Keratinocyte (primary cell): ENCODE measurements at regions not wholly inside any gene's neighbourhood (a gene's known extent, or its start where the extent isn't known, plus 50 kb on each side); places are given as distances from the start of the nearest gene placed in this dataset.
"Not testable (repeated sequence)": the region's sequence is repeated elsewhere in the genome, so short reads cannot be mapped to it uniquely, and the experiment has no call there.

Experiments
- DNase-seq: peaks from one replicate; pipeline ENCODE4 v3.0.0-alpha.2; 2011; ENCODE audit warnings: low read depth, missing footprints, low spot score
- FAIRE-seq: peaks from 2 replicates; lab custom pipeline; 2011; peaks lifted over from hg19 to GRCh38; lab: Jason Lieb, UNC
- H2AFZ ChIP-seq: 2 replicates; pipeline ENCODE4 v1.6.0; 2012; ENCODE audit warnings: low read length, control low read depth, inconsistent platforms; ENCODE audit not compliant: control insufficient read depth
- H3K27ac ChIP-seq: 2 replicates; pipeline ENCODE4 v1.5.1; 2011; ENCODE audit warnings: low read length; ENCODE audit not compliant: control insufficient read depth, insufficient read depth
- H3K27me3 ChIP-seq: 3 replicates; pipeline ENCODE4 v1.6.0; 2011; ENCODE audit warnings: low read length; ENCODE audit not compliant: control insufficient read depth, insufficient read depth; ENCODE audit errors: extremely low read depth
- H3K36me3 ChIP-seq, 2 experiments: 2 replicates in 1 of 2; 3 replicates in 1 of 2; pipeline ENCODE4 v1.5.1; 2011; ENCODE audit warnings: low read length in 2 of 2, mild to moderate bottlenecking in 1 of 2; ENCODE audit not compliant: control insufficient read depth in 2 of 2, insufficient read depth in 2 of 2; ENCODE audit errors: extremely low read depth in 1 of 2
- H3K4me1 ChIP-seq: 3 replicates; pipeline ENCODE4 v1.5.1; 2011; ENCODE audit warnings: low read length; ENCODE audit not compliant: control insufficient read depth, insufficient read depth; ENCODE audit errors: extremely low read depth
- H3K4me2 ChIP-seq: 3 replicates; pipeline ENCODE4 v1.6.0; 2011; ENCODE audit warnings: low read depth, low read length; ENCODE audit not compliant: control insufficient read depth, insufficient read depth; ENCODE audit errors: extremely low read depth
- H3K4me3 ChIP-seq, 3 experiments: fragments of 200-600 bp in 1 of 3; sonication (generic) in 1 of 3; 2 replicates in 2 of 3; 3 replicates in 1 of 3; pipeline ENCODE4 v1.5.1; 2011 to 2016; ENCODE audit warnings: low read length in 3 of 3, mild to moderate bottlenecking in 3 of 3, control low read depth in 2 of 3, inconsistent platforms in 1 of 3, low read depth in 1 of 3, mixed read lengths in 1 of 3, mixed run types in 1 of 3, moderate library complexity in 1 of 3; ENCODE audit not compliant: control insufficient read depth in 2 of 3, insufficient read depth in 2 of 3; ENCODE audit errors: extremely low read depth in 1 of 3
- H3K79me2 ChIP-seq: 2 replicates; pipeline ENCODE4 v1.6.0; 2012; ENCODE audit warnings: low read length; ENCODE audit not compliant: control insufficient read depth, insufficient read depth
- H3K9ac ChIP-seq: 3 replicates; pipeline ENCODE4 v1.6.0; 2011; ENCODE audit warnings: low read length; ENCODE audit not compliant: control insufficient read depth, insufficient read depth; ENCODE audit errors: extremely low read depth
- H3K9me1 ChIP-seq: 3 replicates; pipeline ENCODE4 v1.6.0; 2011; ENCODE audit warnings: low read length; ENCODE audit not compliant: control insufficient read depth, insufficient read depth; ENCODE audit errors: extremely low read depth
- H3K9me3 ChIP-seq: 2 replicates; pipeline ENCODE4 v1.5.1; 2012; ENCODE audit warnings: low read depth, low read length; ENCODE audit not compliant: control insufficient read depth
- H4K20me1 ChIP-seq: 3 replicates; pipeline ENCODE4 v1.6.0; 2011; ENCODE audit warnings: low read length; ENCODE audit not compliant: control insufficient read depth, insufficient read depth; ENCODE audit errors: extremely low read depth
- CTCF ChIP-seq, 3 experiments: IDR thresholded peaks in 1 of 3; conservative IDR thresholded peaks in 1 of 3; optimal IDR thresholded peaks in 1 of 3; 2 replicates in 2 of 3; 3 replicates in 1 of 3; pipeline versions ENCODE3 to v1.5.1; 2011; ENCODE audit warnings: low read length in 3 of 3, mild to moderate bottlenecking in 3 of 3, moderate library complexity in 2 of 3, control low read depth in 1 of 3, inconsistent platforms in 1 of 3; ENCODE audit not compliant: insufficient read depth in 2 of 3; ENCODE audit errors: extremely low read depth in 1 of 3
- EZH2 ChIP-seq: IDR thresholded peaks from one replicate; pipeline ENCODE4 v1.6.1; 2012; ENCODE audit warnings: inconsistent platforms, mild to moderate bottlenecking, low read length, moderate library complexity
- dilution Hi-C: fragments of 300-500 bp; cut with MboI; formaldehyde crosslinking; loops from one replicate; pipeline ENCODE4 v1.7.0; 2020; ENCODE audit warnings: low sequenced_read_pairs; ENCODE audit not compliant: extremely low pct_ligation_motif_present

DNA sequence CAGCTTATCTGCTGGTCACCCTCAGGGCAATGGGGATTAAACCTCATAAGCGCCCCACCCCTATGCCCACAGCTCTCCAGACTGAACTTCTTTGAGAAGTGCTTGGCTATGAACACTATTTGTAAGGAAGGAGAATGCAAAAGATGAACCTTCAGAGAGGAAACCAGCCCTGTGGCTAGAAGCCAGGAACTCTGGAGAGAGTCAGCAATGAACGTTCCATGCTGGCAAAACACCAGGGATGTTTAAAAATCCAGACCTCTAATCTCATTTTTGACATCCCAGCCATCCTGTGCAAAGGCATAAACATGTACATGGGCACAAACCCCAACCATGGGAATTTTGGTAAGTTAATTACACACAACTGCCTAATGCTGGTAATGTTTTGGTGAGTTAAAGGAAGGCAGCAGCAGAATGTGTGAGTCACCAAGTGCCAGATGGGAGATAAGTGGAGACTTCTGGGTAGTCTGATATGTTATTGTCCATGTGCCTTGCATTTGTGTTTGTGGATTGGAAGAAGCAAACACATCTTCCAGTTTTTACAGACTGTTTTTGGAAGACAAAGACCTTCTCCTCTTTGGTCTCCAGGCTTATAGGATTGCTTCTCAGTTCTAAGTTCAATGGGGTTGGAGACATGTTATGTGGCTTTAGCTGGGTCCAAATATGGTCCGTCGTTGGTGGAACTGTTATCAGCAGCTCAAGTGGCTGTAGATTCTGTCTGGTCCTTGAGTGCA lies 174.1 kb upstream of the ETV3 start:
- dilution Hi-C loops, result no loop called here
- peaks cover 6% of the 10 kb centered on the region for H3K27me3 ChIP-seq
- no peak overlapping the region for H3K27ac ChIP-seq
- FAIRE-seq (no peak), DNase-seq (no peak)
- H3K4me1 ChIP-seq, result no peaks in the 10 kb centered on the region
- no peaks in the 10 kb centered on the region for H4K20me1 ChIP-seq
- TF ChIP-seq EZH2 (no peak), CTCF (optimal IDR thresholded peaks at IDR 0.05 in 1 of 3, IDR thresholded peaks at IDR 0.05 in 1 of 3, conservative IDR thresholded peaks at IDR 0.05 in 1 of 3; ENCODE audit: extremely low read depth in 1 of 3, insufficient read depth in 2 of 3, low read length in 3 of 3) (no peak)
- H3K79me2 ChIP-seq, result no peaks in the 10 kb centered on the region
- no peak overlapping the region for H3K4me2 ChIP-seq
- no peak overlapping the region for H3K4me3 ChIP-seq
- no peaks in the 10 kb centered on the region for H3K9me3 ChIP-seq
- H3K9me1 ChIP-seq, result no peaks in the 10 kb centered on the region
- no peak overlapping the region for H3K9ac ChIP-seq
- no peak overlapping the region for H2AFZ ChIP-seq
- H3K36me3 ChIP-seq, result no peaks in the 10 kb centered on the region

- TF ChIP-seq CTCF (optimal IDR thresholded peaks at IDR 0.05 in 1 of 3, IDR thresholded peaks at IDR 0.05 in 1 of 3, conservative IDR thresholded peaks at IDR 0.05 in 1 of 3; ENCODE audit: extremely low read depth in 1 of 3, insufficient read depth in 2 of 3, low read length in 3 of 3), result no peak
- TF ChIP-seq EZH2, result no peak
- Histone ChIP-seq H3K9me3 (no peaks in the 10 kb centered on the region), H3K27me3 (peaks cover 6% of the 10 kb centered on the region), H3K36me3 (no peaks in the 10 kb centered on the region), H3K9ac (no peak overlapping the region), H3K79me2 (no peaks in the 10 kb centered on the region), H2AFZ (no peak overlapping the region), H3K9me1 (no peaks in the 10 kb centered on the region), H3K4me1 (no peaks in the 10 kb centered on the region), H3K4me2 (no peak overlapping the region), H3K27ac (no peak overlapping the region), H3K4me3 (no peak overlapping the region), H4K20me1 (no peaks in the 10 kb centered on the region)
- dilution Hi-C loops, result no loop called here
- no peak for FAIRE-seq
- DNase-seq, result no peak
These were observed 173.5 kb upstream of the ETV3 start for GRCh38 chr1:157311730-157312081.

DNA sequence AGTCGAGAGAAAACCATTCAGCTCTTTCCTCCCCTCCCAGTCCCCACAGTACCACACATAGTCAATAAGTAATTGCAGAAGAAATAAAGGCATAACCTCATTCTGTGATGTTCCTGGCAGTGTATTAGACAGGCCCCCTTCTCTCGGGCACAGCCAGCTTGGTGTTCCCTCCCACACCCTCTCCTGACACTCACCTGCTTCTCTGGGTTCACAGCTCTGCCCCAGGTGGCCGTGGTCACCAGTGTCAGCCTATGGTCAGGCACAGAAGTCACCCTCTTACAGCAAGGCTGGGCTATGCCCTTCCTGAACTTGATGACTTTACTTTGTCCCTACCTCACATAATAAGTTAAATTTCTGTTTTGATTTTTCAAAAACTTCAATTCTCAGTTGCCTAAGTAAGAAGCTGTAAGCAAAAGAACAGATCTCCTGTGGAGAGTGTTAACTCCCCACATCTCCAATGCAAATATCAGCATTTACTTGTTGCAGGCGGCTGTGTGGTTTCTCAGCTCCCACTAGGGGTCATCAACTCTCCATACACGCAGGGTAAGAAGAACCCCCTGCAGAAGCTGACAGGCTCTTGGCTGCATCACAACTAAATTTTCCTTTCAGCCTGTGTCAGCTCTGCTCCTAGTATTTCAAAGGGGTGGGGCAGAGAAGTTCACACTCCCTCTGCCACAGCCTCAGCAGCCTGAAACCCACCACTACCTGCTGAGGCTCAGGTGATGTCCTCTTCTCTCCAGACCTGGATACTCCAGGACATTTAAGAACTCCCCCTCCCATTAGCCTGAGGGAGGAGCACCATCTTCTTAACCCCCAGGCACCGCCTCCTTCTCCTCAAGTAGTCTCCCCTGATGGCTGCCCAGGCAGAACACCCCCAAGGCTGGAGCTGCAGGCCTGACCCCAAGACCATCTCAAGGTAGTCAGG lies 172.9 kb upstream of the ETV3 start:
- H3K27me3 ChIP-seq, H3K4me3 ChIP-seq, H3K4me2 ChIP-seq, dilution Hi-C loops, H3K27ac ChIP-seq, H3K9ac ChIP-seq, H3K9me1 ChIP-seq, H2AFZ ChIP-seq, H3K9me3 ChIP-seq, H3K79me2 ChIP-seq, DNase-seq, H3K36me3 ChIP-seq, H4K20me1 ChIP-seq, H3K4me1 ChIP-seq: not testable (repeated sequence)
- peak; percentile 9 for FAIRE-seq
